Retinal pigment epithelial cell (primary cell): ENCODE measurements at regions not wholly inside any gene's neighbourhood (a gene's known extent, or its start where the extent isn't known, plus 50 kb on each side); places are given as distances from the start of the nearest gene placed in this dataset.

Experiments used
- DNase-seq: peaks from one replicate; pipeline ENCODE4 v3.0.0-alpha.2; 2010; ENCODE audit warnings: low read depth
- H3K4me3 ChIP-seq: 2 replicates; pipeline ENCODE4 v1.5.1; 2011; ENCODE audit warnings: mild to moderate bottlenecking, low read length, control low read depth, moderate library complexity
- TF ChIP-seq, protein P1 (sequence below): conservative IDR thresholded peaks from 2 replicates; pipeline ENCODE4 v1.5.1; 2011; ENCODE audit warnings: low read depth, low read length, control low read depth, inconsistent platforms

DNA sequence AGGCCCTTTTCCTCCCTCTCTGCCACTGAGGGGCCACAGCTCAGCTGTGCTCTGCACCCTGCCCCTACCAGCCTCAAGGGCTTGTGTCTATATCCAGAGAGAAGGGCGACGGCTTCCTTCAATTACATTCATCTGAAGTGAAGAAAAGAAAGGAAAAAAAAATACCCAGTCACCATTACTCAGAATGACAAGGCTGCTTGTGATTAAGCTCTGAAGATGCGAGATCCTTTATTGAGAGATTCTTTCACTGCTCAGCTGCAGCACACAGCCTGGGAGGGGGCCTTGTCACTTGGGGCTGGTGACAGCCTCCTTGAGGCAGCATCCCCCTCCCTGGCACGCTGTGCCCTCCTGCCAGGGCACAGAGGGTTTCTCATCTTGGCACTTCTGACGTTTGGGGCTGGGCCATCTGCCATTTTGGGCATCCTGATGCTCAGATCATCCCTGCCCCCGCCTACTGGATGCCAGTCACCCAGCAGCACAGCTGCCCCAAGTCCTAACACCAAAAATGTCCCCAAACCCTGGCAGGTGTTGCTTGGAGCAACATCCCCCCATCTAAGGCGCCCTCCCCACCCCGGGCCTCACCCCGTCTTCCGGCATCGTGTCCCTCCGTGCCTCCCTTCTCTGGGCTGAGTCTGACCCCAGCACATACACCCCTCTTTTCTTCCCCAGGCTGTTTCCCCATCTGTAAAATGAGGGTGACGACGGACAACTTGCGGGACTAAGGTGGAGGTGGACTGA, 1394.7 kb downstream of the BRD1 start:
- no peak for DNase-seq
- no peak overlapping the region for H3K4me3 ChIP-seq
- TF ChIP-seq, protein P1, sequence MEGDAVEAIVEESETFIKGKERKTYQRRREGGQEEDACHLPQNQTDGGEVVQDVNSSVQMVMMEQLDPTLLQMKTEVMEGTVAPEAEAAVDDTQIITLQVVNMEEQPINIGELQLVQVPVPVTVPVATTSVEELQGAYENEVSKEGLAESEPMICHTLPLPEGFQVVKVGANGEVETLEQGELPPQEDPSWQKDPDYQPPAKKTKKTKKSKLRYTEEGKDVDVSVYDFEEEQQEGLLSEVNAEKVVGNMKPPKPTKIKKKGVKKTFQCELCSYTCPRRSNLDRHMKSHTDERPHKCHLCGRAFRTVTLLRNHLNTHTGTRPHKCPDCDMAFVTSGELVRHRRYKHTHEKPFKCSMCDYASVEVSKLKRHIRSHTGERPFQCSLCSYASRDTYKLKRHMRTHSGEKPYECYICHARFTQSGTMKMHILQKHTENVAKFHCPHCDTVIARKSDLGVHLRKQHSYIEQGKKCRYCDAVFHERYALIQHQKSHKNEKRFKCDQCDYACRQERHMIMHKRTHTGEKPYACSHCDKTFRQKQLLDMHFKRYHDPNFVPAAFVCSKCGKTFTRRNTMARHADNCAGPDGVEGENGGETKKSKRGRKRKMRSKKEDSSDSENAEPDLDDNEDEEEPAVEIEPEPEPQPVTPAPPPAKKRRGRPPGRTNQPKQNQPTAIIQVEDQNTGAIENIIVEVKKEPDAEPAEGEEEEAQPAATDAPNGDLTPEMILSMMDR = no peak

DNA sequence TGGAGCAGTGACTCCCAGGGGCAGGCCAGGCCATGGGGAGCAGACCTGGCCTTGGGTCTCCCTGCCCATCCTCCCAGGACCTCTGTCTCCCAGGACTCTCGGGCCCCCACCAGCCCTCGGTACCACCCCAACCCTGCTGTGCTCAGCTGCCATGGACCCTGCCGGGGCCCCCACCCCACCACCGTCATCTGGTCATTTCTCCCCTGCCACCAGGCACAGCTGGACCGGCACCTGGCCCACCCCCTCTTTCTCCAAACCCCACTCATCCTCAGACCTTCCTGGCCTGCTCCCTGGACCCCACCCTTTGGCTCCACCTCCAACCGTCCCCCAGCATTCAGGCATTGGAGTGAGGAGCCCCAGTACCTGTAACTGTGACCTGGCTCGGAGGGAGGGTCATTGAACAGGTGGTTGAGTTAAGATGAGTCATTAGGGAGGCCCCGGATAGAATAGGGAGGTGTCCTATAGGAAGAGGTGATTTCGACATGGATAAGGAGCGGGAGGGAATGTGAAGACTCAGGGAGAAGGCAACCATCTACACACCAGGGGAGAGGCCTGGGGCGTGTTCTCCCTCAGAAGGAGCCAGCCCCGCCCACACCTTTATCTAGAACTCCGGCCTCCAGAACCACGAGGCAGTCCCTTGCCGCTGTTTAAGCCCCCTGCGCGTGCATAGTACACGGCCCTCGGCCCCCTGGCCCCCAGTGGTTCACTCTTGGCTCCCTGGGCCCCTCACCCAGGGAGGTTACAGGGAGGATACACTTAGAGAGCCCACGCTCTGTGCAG, 1395.9 kb downstream of the BRD1 start:
- TF ChIP-seq, protein P1 = no peak
- no peak overlapping the region for H3K4me3 ChIP-seq
- DNase-seq = no peak

DNA sequence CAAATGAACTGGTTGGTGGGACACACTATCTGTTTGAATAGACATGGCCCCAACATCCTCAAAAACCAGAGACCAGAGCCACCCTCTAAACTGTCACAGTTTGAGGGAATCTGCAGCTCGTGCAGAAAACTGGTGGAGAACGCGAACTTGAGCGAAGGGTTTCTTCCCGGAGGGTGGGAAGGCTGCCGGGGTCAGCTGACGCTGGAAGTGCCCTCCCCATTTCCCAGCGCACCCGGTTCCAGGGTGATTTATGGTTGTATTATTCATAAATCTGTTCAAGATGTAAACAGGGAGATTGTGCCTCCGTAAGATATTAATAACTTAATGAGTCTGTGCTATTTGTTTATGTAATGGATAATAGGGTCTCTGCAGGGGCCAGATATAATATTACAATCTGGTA, 1396.7 kb downstream of the BRD1 start:
- no peak overlapping the region for H3K4me3 ChIP-seq
- DNase-seq = no peak
- TF ChIP-seq, protein P1 = no peak

GRCh38 chr22:48429446-48430020, 1398.1 kb downstream of the BRD1 start:
- DNase-seq = no peak
- TF ChIP-seq, protein P1 = no peak
- no peak overlapping the region for H3K4me3 ChIP-seq

DNA sequence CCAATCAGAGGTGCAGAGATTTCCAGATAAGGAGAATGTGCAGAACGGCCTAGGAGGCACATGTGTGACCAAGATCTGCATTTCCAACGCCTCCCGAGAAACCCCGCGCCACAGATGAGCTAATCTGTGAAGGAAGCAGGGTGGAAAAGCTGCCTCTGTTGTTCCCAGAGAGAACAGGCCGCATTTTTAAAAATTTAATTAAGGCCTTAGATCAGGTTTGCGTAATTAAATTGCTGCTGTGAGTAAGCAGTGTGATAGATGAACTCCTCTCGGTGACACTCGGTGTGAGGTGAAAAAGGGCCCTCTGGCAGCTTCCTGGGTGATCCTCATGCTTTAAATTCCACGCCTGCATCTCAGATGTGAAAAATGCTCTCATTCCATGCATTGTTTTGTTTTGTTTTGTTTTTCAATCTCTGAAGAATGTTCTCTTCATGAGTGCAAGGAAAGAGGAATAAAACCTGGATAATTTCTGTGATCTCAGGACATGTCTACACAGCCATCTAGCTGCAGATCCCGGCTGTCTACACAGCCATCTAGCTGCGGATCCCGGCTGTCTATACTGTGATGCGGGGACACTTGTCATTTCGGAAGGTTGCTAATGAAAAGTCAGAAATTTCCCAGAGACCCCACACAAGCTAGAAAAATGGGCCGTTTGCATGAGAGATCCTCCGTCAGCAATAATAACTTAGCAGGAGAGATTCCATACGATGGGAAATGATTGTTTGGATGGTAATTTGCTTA, 1398.9 kb downstream of the BRD1 start:
- no peak overlapping the region for H3K4me3 ChIP-seq
- TF ChIP-seq, protein P1 = no peak
- DNase-seq = no peak

DNA sequence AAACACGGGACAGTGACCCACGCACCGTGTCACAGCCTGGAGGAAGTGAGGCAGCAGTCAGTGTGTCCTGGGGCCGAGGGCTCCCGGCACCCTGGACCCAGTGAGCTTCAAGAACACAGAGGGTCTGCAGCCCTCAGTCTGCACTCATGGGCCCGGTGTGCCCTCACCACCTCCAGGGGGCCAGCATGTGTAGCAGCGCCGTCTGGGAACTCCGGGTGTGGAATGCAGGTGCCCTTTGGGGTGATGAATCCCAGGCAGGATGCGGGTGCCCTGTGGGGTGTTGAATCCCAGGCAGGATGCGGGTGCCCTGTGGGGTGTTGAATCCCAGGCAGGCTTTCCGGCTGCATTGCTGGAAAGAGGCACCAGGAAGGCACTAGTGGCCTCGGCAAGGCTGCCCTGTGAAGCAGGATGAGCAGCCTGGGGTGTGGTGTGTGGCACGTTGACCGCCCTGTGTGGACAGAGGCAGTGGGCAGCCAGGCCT, 1399.9 kb downstream of the BRD1 start:
- no peak overlapping the region for H3K4me3 ChIP-seq
- TF ChIP-seq, protein P1 = no peak
- DNase-seq = no peak
